Testis (tissue), 2 donors: ENCODE measurements at regions not wholly inside any gene's neighbourhood (a gene's known extent, or its start where the extent isn't known, plus 50 kb on each side); places are given as distances from the start of the nearest gene placed in this dataset.

Experiments
- DNase-seq: peaks from one replicate; pipeline ENCODE4 v3.0.0-alpha.2; 2019
- H3K27ac ChIP-seq, 2 donors: fragments of 200-600 bp; sonication (generic); one replicate each; pipeline ENCODE4 v1.5.1; 2019
- H3K27me3 ChIP-seq: fragments of 200-600 bp; sonication (generic); one replicate; pipeline ENCODE4 v1.5.1; 2019
- H3K36me3 ChIP-seq: fragments of 200-600 bp; sonication (generic); one replicate; pipeline ENCODE4 v1.5.1; 2017; ENCODE audit warnings: low read depth; ENCODE audit errors: missing control alignments
- H3K4me1 ChIP-seq: fragments of 200-600 bp; sonication (generic); one replicate; pipeline ENCODE4 v1.5.1; 2019
- H3K4me3 ChIP-seq, 2 donors: fragments of 200-600 bp; sonication (generic); one replicate each; pipeline ENCODE4 v1.5.1; 2017 to 2019
- H3K9me3 ChIP-seq: fragments of 200-600 bp; sonication (generic); one replicate; pipeline ENCODE4 v1.5.1; 2017
- CTCF ChIP-seq, 3 experiments: fragments of 450-650 bp in 2 of 3; fragments of 200-600 bp in 1 of 3; sonication (generic) in 1 of 3; IDR thresholded peaks; one replicate each; pipeline ENCODE4 v1.5.1; 2016 to 2019; ENCODE audit warnings: antibody characterized with exemption in 3 of 3, mild to moderate bottlenecking in 2 of 3, moderate library complexity in 1 of 3
- POLR2A ChIP-seq: fragments of 450-650 bp; IDR thresholded peaks from one replicate; pipeline ENCODE4 v1.6.1; 2017; ENCODE audit warnings: antibody characterized with exemption, mild to moderate bottlenecking, moderate library complexity
- WGBS, 2 donors: methylation state at CpG; one replicate each; pipeline ENCODE4 v1.1.5; 2018; 5-methylcytosine and 5-hydroxymethylcytosine counted together
- intact Hi-C: fragments of 100-400 bp; cut with DNase I; formaldehyde crosslinking; loops from one replicate; pipeline ENCODE4 v1.15.1; 2023; ENCODE audit warnings: low total_unique reads

- intact Hi-C loops, result no loop called here
- Histone ChIP-seq H3K4me1 (no peaks in the 10 kb centered on the region), H3K9me3 (no peaks in the 10 kb centered on the region), H3K27ac (no peak overlapping the region), H3K27me3 (no peaks in the 10 kb centered on the region), H3K36me3 (no peaks in the 10 kb centered on the region), H3K4me3 (no peak overlapping the region)
- no peak for DNase-seq
- 87 to 97% methylated on average over 4 to 8 of the region's 8 CpGs for WGBS, 2 donors
- TF ChIP-seq CTCF (IDR thresholded peaks at IDR 0.05) (no peak), POLR2A (no peak)
Observed at GRCh38 chr10:130905921-130906320, 405.6 kb downstream of the TCERG1L start.

DNA sequence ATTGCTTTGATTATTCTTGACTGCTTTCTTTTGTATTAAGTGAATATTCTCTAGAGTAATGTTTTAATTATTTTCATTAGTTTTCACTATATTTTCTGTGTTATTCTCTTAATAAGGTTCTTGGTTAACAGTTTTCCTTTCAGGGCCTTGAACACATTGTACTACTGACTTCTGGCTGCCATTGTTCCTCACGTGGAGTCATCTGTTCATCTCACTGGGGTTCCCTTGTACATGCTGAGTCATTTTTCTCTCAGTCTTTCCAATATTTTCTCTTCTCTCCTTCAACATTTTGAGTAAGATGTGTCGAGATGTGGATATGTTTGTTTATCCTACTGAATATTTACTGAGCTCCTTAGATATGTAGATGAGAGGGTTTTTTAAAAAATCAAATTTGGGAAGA is 400.7 kb downstream of the TCERG1L start:
- no peak overlapping the region for H3K27ac ChIP-seq
- H3K9me3 ChIP-seq, result no peaks in the 10 kb centered on the region
- H3K36me3 ChIP-seq, result no peaks in the 10 kb centered on the region
- DNase-seq, result no peak
- intact Hi-C loops, result no loop called here
- WGBS, 2 donors, result 83 to 85% methylated on average over 2 of the region's 2 CpGs
- H3K4me3 ChIP-seq, result no peak overlapping the region
- no peaks in the 10 kb centered on the region for H3K27me3 ChIP-seq
- no peak for TF ChIP-seq POLR2A
- no peak for TF ChIP-seq CTCF (IDR thresholded peaks at IDR 0.05)
- H3K4me1 ChIP-seq, result no peaks in the 10 kb centered on the region

- WGBS, 2 donors, result 90 to 92% methylated on average over 2 to 4 of the region's 4 CpGs
- Histone ChIP-seq H3K27me3 (no peaks in the 10 kb centered on the region), H3K27ac (no peak overlapping the region), H3K4me1 (no peaks in the 10 kb centered on the region), H3K4me3 (no peak overlapping the region), H3K9me3 (no peaks in the 10 kb centered on the region), H3K36me3 (no peaks in the 10 kb centered on the region)
- no peak for DNase-seq
- intact Hi-C loops, result no loop called here
- TF ChIP-seq POLR2A, result no peak
- no peak for TF ChIP-seq CTCF (IDR thresholded peaks at IDR 0.05)
Observed at GRCh38 chr10:130913844-130914243, 397.7 kb downstream of the TCERG1L start.

DNA sequence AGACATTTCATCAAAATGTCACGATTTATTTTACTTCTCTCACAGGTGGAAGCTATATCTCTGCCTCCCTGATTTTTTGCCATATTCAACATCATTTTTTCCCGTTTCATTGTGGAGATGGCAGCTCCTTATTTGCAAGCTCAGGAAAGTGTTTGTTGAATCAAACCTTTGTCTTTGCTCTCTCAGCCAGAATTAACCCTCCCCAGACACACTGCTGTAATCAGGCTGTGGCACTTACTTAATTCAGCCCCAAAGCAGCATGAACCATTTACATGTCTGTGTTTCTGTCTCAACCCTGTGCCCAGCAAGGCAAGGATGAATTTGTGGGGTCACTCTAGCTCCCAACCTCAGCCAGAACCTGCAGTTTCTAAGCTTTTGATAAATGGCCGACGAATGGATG is 397.2 kb downstream of the TCERG1L start:
- H3K27me3 ChIP-seq, result no peaks in the 10 kb centered on the region
- no peaks in the 10 kb centered on the region for H3K36me3 ChIP-seq
- H3K27ac ChIP-seq, result no peak overlapping the region
- intact Hi-C loops, result no loop called here
- TF ChIP-seq POLR2A (no peak), CTCF (IDR thresholded peaks at IDR 0.05) (no peak)
- H3K9me3 ChIP-seq, result no peaks in the 10 kb centered on the region
- DNase-seq, result no peak
- H3K4me3 ChIP-seq, result no peak overlapping the region
- no peaks in the 10 kb centered on the region for H3K4me1 ChIP-seq
- WGBS, 2 donors, result 88 to 89% methylated on average over 4 of the region's 4 CpGs

DNA sequence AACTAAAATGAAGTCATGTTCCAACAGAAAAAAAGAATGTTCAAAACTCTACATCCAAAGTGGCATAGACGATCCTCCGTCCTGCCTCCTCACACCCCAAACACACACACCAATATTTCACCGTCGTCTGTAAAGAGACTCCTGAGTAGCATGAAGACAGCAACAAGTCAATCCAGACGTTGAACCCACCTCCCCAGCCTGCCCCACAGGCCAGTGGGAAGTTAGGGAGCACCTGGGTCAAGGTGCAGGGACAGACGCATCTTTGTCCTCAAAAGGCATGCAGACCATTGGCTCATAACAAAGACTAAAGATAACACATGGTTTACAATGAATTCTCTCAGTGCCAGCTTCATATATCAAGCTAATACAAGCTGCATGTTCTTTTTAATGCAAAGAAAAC is 396.5 kb downstream of the TCERG1L start:
- DNase-seq, result no peak
- no peak overlapping the region for H3K27ac ChIP-seq
- H3K4me1 ChIP-seq, result no peaks in the 10 kb centered on the region
- no peaks in the 10 kb centered on the region for H3K9me3 ChIP-seq
- intact Hi-C loops, result no loop called here
- no peak overlapping the region for H3K4me3 ChIP-seq
- no peaks in the 10 kb centered on the region for H3K36me3 ChIP-seq
- 72 to 78% methylated on average over 6 of the region's 6 CpGs for WGBS, 2 donors
- H3K27me3 ChIP-seq, result no peaks in the 10 kb centered on the region
- TF ChIP-seq POLR2A, result no peak
- no peak for TF ChIP-seq CTCF (IDR thresholded peaks at IDR 0.05)
